ENCODE measurements at regions not wholly inside any gene's neighbourhood (a gene's known extent, or its start where the extent isn't known, plus 50 kb on each side); places are given as distances from the start of the nearest gene placed in this dataset.

- TF ChIP-seq CTCF (IDR thresholded peaks at IDR 0.05; ENCODE audit: low read depth, low read length, missing input control): no peak
- no peak for TF ChIP-seq EGR1 (IDR thresholded peaks at IDR 0.05; ENCODE audit: low read depth in 2 of 2)
- TF ChIP-seq TAF1 (conservative IDR thresholded peaks at IDR 0.05): no peak
- no peak for TF ChIP-seq GABPA (IDR thresholded peaks at IDR 0.05 in 1 of 2, conservative IDR thresholded peaks at IDR 0.05 in 1 of 2)
- no peak for TF ChIP-seq SP1 (IDR thresholded peaks at IDR 0.05)
- TF ChIP-seq JUND (IDR thresholded peaks at IDR 0.05): no peak
- no peak for TF ChIP-seq RAD21 (IDR thresholded peaks at IDR 0.05)
- no peak for TF ChIP-seq ATF3 (IDR thresholded peaks at IDR 0.05)
- TF ChIP-seq MAX (IDR thresholded peaks at IDR 0.05): no peak
Measured at GRCh38 chrX:43450355-43450754, 205.7 kb upstream of the MAOA start.

Data from liver (tissue), 3 donors.